ENCODE measurements at regions not wholly inside any gene's neighbourhood (a gene's known extent, or its start where the extent isn't known, plus 50 kb on each side); places are given as distances from the start of the nearest gene placed in this dataset.

GRCh38 chr3:115537669-115538068, 85.6 kb upstream of the GAP43 start:
- POLR2A ChIA-PET, result no interaction called here
- WGBS (ENCODE audit: insufficient coverage, insufficient replicate concordance, low lambda C conversion rate, missing lambda C conversion rate), result 0% methylated on average over 3 of the region's 3 CpGs
- H3K4me2 ChIP-seq (ENCODE audit: control insufficient read depth, insufficient read depth), result no peak overlapping the region

GRCh38 chr3:115547207-115547606, 76.1 kb upstream of the GAP43 start:
- FAIRE-seq (no peak), ATAC-seq (no peak), DNase-seq (ENCODE audit: low read depth, low spot score) (no peak)
- Histone ChIP-seq H3K36me3 (ENCODE audit: control insufficient read depth in 2 of 2, insufficient read depth in 2 of 2, low read length in 1 of 2) (no peaks in the 10 kb centered on the region), H3K9me3 (replicated peaks; ENCODE audit: control insufficient read depth, insufficient read depth, low read length) (no peaks in the 10 kb centered on the region), H3K4me3 (no peak overlapping the region), H3K27me3 (replicated peaks in 1 of 2; ENCODE audit: control insufficient read depth in 2 of 2, insufficient read depth in 2 of 2, low read length in 1 of 2) (no peaks in the 10 kb centered on the region), H3K79me2 (ENCODE audit: control insufficient read depth, insufficient read depth, low read length) (no peaks in the 10 kb centered on the region), H3K4me1 (ENCODE audit: control insufficient read depth, insufficient read depth, low read length) (no peaks in the 10 kb centered on the region), H4K20me1 (ENCODE audit: control insufficient read depth, insufficient read depth) (no peaks in the 10 kb centered on the region), H3K27ac (ENCODE audit: control insufficient read depth, insufficient read depth) (no peak overlapping the region), H2AFZ (ENCODE audit: control insufficient read depth, low read depth, low read length) (no peak overlapping the region), H3K9ac (ENCODE audit: control insufficient read depth, insufficient read depth, low read length) (no peak overlapping the region), H3K4me2 (ENCODE audit: control insufficient read depth, insufficient read depth) (no peak overlapping the region)
- 50% methylated on average over 3 of the region's 3 CpGs for WGBS (ENCODE audit: insufficient coverage, insufficient replicate concordance, low lambda C conversion rate, missing lambda C conversion rate)
- ChIA-PET RAD21 (ENCODE audit: unreplicated experiment) (no interaction called here), POLR2A (no interaction called here), SMC1A (ENCODE audit: uncharacterized antibody, unreplicated experiment) (interaction anchor here (1.7 kb wide), 1 partner anchor 11 kb away, joined by 4 read pairs; no protein-coding TSS in a partner anchor), CTCF (no interaction called here)
- intact Hi-C loops (cut with micrococcal nuclease; ENCODE audit: unreplicated experiment), result no loop called here
- in situ Hi-C loops (cut with MboI), result no loop called here
- BruUV-seq (replicated peaks), result no TSS peak
- TF ChIP-seq ZSCAN29 (IDR thresholded peaks at IDR 0.05) (no peak), ATF7 (IDR thresholded peaks at IDR 0.05; ENCODE audit: low read depth) (no peak), ATF2 (IDR thresholded peaks at IDR 0.05; ENCODE audit: low read length) (no peak), ESRRA (IDR thresholded peaks at IDR 0.05; ENCODE audit: low read length) (no peak), ZNF687 (IDR thresholded peaks at IDR 0.05) (no peak), MYC (IDR thresholded peaks at IDR 0.05; ENCODE audit: insufficient read depth, insufficient read length, insufficient replicate concordance, low read length, severe bottlenecking) (no peak), SMC3 (IDR thresholded peaks at IDR 0.05; ENCODE audit: borderline replicate concordance, low read length) (no peak), KLF5 (IDR thresholded peaks at IDR 0.05; ENCODE audit: partially characterized antibody) (no peak), SUPT20H (IDR thresholded peaks at IDR 0.05; ENCODE audit: borderline replicate concordance, control insufficient read depth, low read depth, low read length) (no peak)
- TF ChIP-seq, protein P1, sequence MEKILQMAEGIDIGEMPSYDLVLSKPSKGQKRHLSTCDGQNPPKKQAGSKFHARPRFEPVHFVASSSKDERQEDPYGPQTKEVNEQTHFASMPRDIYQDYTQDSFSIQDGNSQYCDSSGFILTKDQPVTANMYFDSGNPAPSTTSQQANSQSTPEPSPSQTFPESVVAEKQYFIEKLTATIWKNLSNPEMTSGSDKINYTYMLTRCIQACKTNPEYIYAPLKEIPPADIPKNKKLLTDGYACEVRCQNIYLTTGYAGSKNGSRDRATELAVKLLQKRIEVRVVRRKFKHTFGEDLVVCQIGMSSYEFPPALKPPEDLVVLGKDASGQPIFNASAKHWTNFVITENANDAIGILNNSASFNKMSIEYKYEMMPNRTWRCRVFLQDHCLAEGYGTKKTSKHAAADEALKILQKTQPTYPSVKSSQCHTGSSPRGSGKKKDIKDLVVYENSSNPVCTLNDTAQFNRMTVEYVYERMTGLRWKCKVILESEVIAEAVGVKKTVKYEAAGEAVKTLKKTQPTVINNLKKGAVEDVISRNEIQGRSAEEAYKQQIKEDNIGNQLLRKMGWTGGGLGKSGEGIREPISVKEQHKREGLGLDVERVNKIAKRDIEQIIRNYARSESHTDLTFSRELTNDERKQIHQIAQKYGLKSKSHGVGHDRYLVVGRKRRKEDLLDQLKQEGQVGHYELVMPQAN (conservative IDR thresholded peaks at IDR 0.05), result no peak

More at GRCh38 chr3:115537669-115538068, 85.6 kb upstream of the GAP43 start:
- Histone ChIP-seq H3K4me3 (no peak overlapping the region), H3K9me3 (replicated peaks; ENCODE audit: control insufficient read depth, insufficient read depth, low read length) (no peaks in the 10 kb centered on the region), H2AFZ (ENCODE audit: control insufficient read depth, low read depth, low read length) (no peak overlapping the region), H3K79me2 (ENCODE audit: control insufficient read depth, insufficient read depth, low read length) (no peaks in the 10 kb centered on the region), H3K27me3 (replicated peaks in 1 of 2; ENCODE audit: control insufficient read depth in 2 of 2, insufficient read depth in 2 of 2, low read length in 1 of 2) (no peaks in the 10 kb centered on the region), H3K9ac (ENCODE audit: control insufficient read depth, insufficient read depth, low read length) (no peak overlapping the region), H4K20me1 (ENCODE audit: control insufficient read depth, insufficient read depth) (no peaks in the 10 kb centered on the region), H3K4me1 (ENCODE audit: control insufficient read depth, insufficient read depth, low read length) (no peaks in the 10 kb centered on the region), H3K36me3 (ENCODE audit: control insufficient read depth in 2 of 2, insufficient read depth in 2 of 2, low read length in 1 of 2) (no peaks in the 10 kb centered on the region), H3K27ac (ENCODE audit: control insufficient read depth, insufficient read depth) (no peak overlapping the region)
- no peak; the same call in 2 of the 3 replicates for ATAC-seq
- no peak for TF ChIP-seq MEF2A (IDR thresholded peaks at IDR 0.05; ENCODE audit: insufficient read depth, low read depth, low read length)
- intact Hi-C loops (cut with micrococcal nuclease; ENCODE audit: unreplicated experiment), result no loop called here
- ChIA-PET CTCF (no interaction called here), SMC1A (ENCODE audit: uncharacterized antibody, unreplicated experiment) (interaction anchor here (0.9 kb wide), 1 partner anchor 283 kb away, joined by 3 read pairs; no protein-coding TSS in a partner anchor), RAD21 (ENCODE audit: unreplicated experiment) (no interaction called here)
- in situ Hi-C loops (cut with MboI), result no loop called here
- no TSS peak for BruUV-seq (replicated peaks)
- no peak for FAIRE-seq
- DNase-seq (ENCODE audit: low read depth, low spot score), result no peak
